ENCODE measurements at regions not wholly inside any gene's neighbourhood (a gene's known extent, or its start where the extent isn't known, plus 50 kb on each side); places are given as distances from the start of the nearest gene placed in this dataset.

DNA sequence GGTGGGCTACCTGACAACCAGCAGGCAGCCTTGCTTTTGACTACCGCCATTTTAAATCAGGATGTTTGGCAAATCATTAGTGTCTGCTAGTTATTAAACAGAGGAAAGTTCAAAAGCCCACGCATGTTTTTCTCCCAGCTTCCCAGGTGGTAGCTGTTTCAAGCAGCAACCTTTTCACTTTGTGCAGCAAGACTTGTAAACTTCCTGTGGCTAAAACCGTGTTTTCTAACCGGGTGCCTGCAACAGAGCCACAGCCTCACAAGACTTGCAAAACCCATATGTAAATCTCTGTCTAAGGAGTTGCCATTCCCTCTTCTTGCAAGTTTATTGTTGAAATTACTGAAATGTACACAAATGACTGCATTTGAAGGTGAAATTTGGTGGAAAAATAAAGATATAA, 633.1 kb downstream of the BCL11A start:
- DNase-seq (ENCODE audit: low read depth) = no peak

- DNase-seq (ENCODE audit: low read depth) = no peak
Measured at GRCh38 chr2:59919579-59919978, 633.9 kb downstream of the BCL11A start.

DNA sequence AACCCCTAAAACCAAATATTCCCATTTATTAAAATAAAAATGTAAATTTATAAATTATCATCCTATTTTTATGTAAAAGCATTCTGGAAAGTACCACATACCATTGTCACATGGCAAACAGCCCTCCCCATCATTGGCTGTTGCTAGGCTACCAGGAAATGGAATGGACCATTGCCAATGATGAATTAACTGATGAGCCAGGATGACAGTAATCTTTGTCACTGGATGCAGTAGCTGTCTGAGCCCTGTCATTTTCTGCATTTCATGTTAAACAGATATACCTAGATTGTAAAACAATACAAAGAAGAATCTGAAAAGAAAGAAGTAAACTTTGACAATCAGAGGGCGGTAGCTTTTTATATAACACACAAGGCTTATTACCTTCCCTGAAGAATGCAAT, 641.4 kb downstream of the BCL11A start:
- no peak for DNase-seq (ENCODE audit: low read depth)

- DNase-seq (ENCODE audit: low read depth) = no peak
Measured at GRCh38 chr2:59910166-59910565, 643.3 kb downstream of the BCL11A start.

- DNase-seq (ENCODE audit: low read depth) = no peak
Measured at GRCh38 chr2:59909147-59909546, 644.3 kb downstream of the BCL11A start.

GRCh38 chr2:59905731-59906130, 647.7 kb downstream of the BCL11A start:
- DNase-seq (ENCODE audit: low read depth) = no peak

GRCh38 chr2:59903994-59904544, 649.4 kb downstream of the BCL11A start:
- DNase-seq (ENCODE audit: low read depth) = no peak

DNA sequence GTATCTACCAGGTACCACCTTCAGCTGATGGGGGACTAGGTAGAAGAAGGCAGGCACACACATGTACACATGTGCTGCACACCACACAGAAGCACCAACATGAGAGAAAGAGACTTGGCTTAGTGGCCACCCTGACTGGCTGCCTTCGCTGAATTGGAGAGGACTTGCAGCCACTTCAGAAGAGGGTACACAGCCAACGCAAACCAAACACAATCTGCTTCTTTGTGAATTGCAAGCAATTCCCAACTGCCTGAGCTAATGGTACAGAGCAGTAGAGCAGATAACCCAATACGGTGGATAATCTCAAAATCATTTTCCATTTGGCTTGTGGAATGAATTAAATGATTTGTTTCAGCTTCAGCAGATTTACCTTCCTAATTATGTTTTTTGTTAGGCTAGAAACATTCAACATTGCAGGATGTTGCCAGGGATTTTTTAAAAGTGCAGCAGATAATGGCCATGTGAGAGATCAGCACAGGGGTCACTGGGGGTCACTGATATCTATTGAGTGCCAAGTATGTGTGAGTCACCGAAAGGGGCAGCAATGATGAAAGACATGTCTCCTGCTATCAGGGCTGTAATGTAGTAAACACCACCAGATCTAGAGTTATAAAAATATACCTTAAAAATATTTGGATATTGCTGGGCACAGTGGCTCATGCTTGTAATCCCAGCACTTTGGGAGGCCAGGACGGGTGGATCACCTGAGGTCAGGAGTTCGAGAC, 652.6 kb downstream of the BCL11A start:
- DNase-seq (ENCODE audit: low read depth) = no peak

DNA sequence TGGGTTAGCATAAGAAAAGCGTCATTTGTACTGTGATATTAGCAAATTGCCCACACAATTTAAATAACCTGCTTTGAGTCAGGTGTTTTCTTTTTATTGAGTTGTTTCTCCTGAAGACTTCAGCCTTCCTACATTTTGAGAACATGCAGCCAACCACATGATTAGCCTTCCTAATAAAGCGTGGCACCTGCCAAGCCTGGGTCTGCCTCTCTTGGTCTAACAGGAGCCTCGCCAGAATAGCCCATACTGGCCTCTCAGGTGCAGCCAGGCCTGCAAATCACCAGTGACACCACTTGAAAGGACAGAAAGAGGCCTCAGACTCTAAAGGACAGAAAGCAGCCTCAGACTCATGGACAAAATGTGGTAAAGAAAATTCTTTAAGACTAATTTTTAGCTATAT, 653.8 kb downstream of the BCL11A start:
- no peak for DNase-seq (ENCODE audit: low read depth)

DNA sequence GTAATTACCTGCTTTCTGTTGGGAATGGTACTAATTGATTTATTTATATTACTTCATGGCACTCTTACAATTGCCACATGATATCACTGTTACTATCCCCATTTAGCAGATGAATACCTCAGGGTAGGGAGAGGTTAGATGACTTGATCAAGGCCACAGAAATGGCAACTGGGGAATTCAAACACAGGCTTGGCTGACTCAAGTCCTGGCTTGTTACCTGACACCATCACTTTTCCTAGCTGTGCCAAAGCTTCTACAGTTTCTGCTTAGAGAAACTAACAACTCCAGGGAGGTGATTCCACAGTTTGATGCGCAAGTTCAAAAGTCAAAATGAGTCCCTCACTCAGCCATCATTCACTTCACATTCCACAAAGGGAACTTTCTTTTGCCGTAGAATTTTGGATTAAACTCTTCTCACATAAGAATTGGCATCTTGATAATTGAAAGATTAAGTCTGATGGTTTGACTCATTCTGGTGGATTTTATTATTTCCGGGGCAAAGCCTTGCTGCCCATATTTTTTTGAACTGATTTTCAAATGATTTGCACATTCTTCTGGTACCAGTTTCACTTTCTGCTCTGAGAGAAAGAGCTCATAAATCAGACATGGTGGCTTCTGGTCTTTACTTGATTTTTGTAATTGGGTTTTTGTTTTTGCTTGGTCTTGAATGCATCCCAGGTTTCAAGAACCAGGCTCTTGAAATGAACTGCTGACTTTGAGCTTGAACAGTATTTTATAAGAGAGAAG, 656.8 kb downstream of the BCL11A start:
- DNase-seq (ENCODE audit: low read depth) = no peak

DNA sequence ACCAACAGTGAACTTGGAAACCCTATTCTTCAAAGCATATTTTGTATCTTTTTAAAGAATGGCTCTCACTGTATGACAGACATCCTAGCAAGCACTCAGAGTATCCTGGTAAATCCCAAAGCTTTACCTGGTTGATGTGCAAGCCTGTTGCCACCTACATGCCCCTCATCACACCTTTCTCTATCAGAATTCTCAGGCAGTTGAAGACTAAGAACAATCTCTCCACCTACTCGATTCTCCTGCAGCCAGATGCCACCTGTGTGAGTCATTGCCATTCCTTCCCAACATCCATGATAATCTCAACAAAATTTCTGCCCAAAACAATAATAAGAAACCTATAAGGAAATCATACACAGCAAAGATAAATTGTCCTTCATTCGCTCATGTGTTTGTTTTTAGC, 659.8 kb downstream of the BCL11A start:
- no peak for DNase-seq (ENCODE audit: low read depth)

GRCh38 chr2:59892398-59892797, 661.1 kb downstream of the BCL11A start:
- DNase-seq (ENCODE audit: low read depth) = no peak

DNA sequence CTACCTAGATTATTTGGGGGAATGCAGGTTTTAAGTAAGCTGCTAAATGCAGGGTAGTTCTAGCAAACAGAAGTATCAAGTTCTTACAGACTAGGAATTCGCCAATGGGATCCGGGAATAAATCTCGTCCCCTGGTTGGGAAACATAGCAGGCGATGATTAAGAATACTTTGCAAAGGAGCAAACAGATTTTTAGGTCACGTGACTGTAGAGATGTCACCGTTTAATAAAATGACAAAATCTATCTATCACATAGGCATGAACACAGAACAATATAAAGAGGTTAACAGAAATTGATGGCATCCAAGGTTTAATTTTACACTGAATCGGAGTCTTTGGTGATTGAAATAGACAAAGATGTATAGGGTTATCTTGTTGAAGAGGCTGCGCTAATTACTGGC, 664.1 kb downstream of the BCL11A start:
- no peak for DNase-seq (ENCODE audit: low read depth)

DNA sequence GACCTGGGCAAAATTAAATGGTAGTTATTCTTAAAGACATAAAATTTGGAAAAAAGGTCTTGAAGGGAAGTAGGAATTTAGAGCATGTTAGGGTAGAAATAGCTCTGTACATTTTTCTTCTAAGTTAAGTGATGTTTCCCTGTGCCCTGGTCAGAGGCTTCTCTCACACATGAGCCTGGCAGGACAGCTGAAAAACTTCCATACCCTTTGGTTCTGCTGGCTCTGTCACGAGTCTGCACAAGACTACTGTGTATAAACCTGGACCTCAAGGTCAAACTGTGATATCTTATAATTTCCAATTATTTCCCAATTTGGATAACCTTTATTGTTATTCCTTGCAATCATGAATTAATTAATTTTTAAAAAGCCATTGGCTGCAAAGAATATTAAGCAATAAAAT, 664.7 kb downstream of the BCL11A start:
- no peak for DNase-seq (ENCODE audit: low read depth)

- DNase-seq (ENCODE audit: low read depth) = no peak
Measured at GRCh38 chr2:59888015-59888414, 665.4 kb downstream of the BCL11A start.

GRCh38 chr2:59887366-59887765, 666.1 kb downstream of the BCL11A start:
- no peak for DNase-seq (ENCODE audit: low read depth)

DNA sequence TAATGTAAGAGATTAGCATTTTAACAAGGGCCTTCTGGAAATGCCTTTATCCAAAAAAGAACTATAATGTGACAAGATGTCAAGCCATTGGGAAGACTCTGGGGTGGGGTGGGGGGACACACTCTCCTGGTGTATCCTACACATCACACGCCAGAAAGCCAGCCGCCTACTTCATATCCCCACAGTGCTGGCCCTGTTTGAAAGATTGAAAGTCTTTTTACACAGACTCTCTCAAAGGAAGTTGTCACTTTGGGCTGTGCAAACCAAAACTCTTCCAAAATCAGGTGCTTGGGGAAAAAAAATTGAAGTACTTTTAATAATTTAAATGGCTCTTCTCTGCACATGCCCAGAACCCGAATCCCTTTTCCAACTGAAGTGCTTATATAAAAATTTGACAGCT, 666.7 kb downstream of the BCL11A start:
- DNase-seq (ENCODE audit: low read depth) = no peak

DNA sequence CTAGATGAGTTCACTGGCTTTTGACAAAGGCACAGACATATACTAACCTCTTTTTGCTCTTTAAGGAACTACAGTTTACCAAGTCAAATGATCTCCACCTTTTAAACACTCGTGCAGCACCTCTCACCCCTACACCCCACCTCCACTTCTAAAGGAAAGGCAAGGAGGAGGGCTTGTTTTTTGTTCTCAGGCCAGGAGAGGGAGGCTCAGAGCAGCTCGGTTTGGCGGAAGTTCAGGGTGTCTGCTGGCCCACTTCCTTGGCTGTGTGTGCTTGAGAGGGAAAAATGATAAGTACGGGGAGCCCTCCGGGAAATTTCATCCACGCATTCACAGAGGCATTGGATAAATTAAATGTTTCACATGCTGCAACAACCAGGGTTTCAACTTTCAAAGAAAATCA, 667.9 kb downstream of the BCL11A start:
- DNase-seq (ENCODE audit: low read depth) = no peak

DNA sequence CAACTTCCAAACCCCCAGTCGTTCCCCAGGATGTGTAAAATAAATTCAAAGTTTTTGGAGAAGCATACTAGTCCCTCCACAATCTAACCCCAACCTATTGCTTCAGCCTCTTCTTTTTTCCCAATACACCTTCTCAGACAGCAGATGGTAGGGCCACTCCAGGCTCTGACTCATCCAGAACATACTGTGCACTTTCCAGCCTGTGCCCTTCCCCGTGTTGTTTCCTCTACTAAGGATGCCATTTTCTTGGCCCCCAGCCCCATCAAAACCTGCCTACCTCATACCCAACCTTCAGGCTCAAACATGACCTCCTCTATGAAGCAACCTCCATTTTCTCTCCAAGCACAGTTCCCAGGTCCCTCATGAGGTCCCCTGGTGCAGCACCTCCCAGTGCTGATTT, 669.3 kb downstream of the BCL11A start:
- DNase-seq (ENCODE audit: low read depth) = no peak

GRCh38 chr2:59882822-59883221, 670.6 kb downstream of the BCL11A start:
- DNase-seq (ENCODE audit: low read depth) = no peak

DNA sequence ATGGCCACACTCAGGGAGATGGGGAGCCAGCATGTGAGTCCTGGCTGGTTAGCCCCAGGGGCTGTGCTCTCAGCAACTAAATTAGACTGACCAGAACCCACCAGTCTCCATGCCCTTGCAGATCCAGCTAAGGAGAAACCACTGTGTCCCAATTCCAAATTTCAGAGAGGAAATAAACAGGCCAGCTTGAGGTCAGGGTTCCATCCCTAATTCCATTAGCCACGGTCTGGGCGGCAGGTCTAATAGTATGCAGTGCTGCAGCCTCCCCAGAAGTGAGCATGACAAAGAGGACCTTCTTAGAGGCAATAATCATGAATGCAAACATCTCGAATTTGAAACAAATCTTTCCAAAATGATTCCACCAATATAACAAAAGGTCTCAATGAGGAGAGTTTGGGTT, 671.2 kb downstream of the BCL11A start:
- DNase-seq (ENCODE audit: low read depth) = no peak

DNA sequence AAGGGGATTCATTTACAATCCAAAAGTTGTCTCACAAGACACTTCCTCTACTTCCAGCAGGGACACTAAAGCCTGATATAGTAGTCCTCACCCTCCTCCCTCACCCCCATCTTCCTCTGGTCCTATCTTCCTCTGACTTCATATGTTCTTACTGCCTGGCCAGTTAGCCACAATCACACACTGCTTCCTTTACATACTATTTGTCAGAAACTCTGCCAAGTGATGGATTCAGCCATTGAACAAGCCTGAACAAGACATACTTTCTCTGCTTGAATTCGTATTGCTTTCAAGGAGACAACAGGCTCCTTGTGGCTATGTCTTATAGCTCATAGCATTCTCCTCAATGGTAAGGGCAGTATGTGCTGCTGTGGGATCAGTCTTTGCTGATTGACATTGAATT, 672.2 kb downstream of the BCL11A start:
- no peak for DNase-seq (ENCODE audit: low read depth)

- no peak for DNase-seq (ENCODE audit: low read depth)
Measured at GRCh38 chr2:59879700-59880131, 673.7 kb downstream of the BCL11A start.

- DNase-seq (ENCODE audit: low read depth) = no peak
Measured at GRCh38 chr2:59875836-59876235, 677.6 kb downstream of the BCL11A start.

Data from CMK (cell line).